H9 (cell line): ENCODE measurements at regions not wholly inside any gene's neighbourhood (a gene's known extent, or its start where the extent isn't known, plus 50 kb on each side); places are given as distances from the start of the nearest gene placed in this dataset.

Experiments used
- DNase-seq: peaks from one replicate; pipeline ENCODE4 v3.0.0-alpha.2; 2017
- H2AFZ ChIP-seq: one replicate; pipeline ENCODE4 v1.6.1; 2013; ENCODE audit warnings: mild to moderate bottlenecking, low read length, control low read depth, moderate library complexity
- H2AK5ac ChIP-seq: 2 replicates; pipeline ENCODE4 v1.6.1; 2013; ENCODE audit warnings: low read length, control low read depth, mixed read lengths; ENCODE audit not compliant: insufficient read length
- H2BK120ac ChIP-seq: one replicate; pipeline ENCODE4 v1.6.1; 2013; ENCODE audit warnings: low read depth, mild to moderate bottlenecking, low read length, control low read depth, inconsistent platforms; ENCODE audit not compliant: poor library complexity, severe bottlenecking
- H2BK12ac ChIP-seq: 2 replicates; pipeline ENCODE4 v1.6.1; 2013; ENCODE audit warnings: low read length, control low read depth, mixed read lengths, low read depth; ENCODE audit not compliant: insufficient read length
- H2BK15ac ChIP-seq: 2 replicates; pipeline ENCODE4 v1.6.1; 2013; ENCODE audit warnings: low read depth, low read length, control low read depth
- H2BK20ac ChIP-seq: one replicate; pipeline ENCODE4 v1.6.1; 2013; ENCODE audit warnings: low read depth, mild to moderate bottlenecking, low read length, control low read depth, inconsistent platforms; ENCODE audit not compliant: poor library complexity, severe bottlenecking
- H2BK5ac ChIP-seq: 2 replicates; pipeline ENCODE4 v1.6.1; 2013; ENCODE audit warnings: low read length, control low read depth, mixed read lengths; ENCODE audit not compliant: insufficient read length
- H3K14ac ChIP-seq: 2 replicates; pipeline ENCODE4 v1.6.1; 2013; ENCODE audit warnings: low read length, control low read depth; ENCODE audit not compliant: insufficient read depth
- H3K18ac ChIP-seq: 2 replicates; pipeline ENCODE4 v1.6.1; 2013; ENCODE audit warnings: low read depth, mild to moderate bottlenecking, mixed read lengths, low read length, control low read depth; ENCODE audit not compliant: insufficient read length
- H3K23ac ChIP-seq: 2 replicates; pipeline ENCODE4 v1.6.1; 2013; ENCODE audit warnings: low read length, control low read depth, mixed read lengths, low read depth; ENCODE audit not compliant: insufficient read length
- H3K23me2 ChIP-seq: 2 replicates; pipeline ENCODE4 v1.6.1; 2013; ENCODE audit warnings: low read depth, mild to moderate bottlenecking, mixed read lengths, low read length, control low read depth; ENCODE audit not compliant: insufficient read length, poor library complexity, severe bottlenecking
- H3K27ac ChIP-seq: 2 replicates; pipeline ENCODE4 v1.5.1; 2013; ENCODE audit warnings: low read length, control low read depth, mixed read lengths, low read depth; ENCODE audit not compliant: insufficient read length
- H3K27me3 ChIP-seq: 2 replicates; pipeline ENCODE4 v1.6.1; 2013; ENCODE audit warnings: low read length, control low read depth, inconsistent platforms; ENCODE audit not compliant: insufficient read depth
- H3K4ac ChIP-seq: 2 replicates; pipeline ENCODE4 v1.6.1; 2013; ENCODE audit warnings: low read depth, mild to moderate bottlenecking, control low read depth, inconsistent platforms, low read length, moderate library complexity
- H3K4me1 ChIP-seq: 2 replicates; pipeline ENCODE4 v1.6.1; 2013; ENCODE audit warnings: low read length, control low read depth, inconsistent platforms; ENCODE audit not compliant: insufficient read depth
- H3K4me2 ChIP-seq: 2 replicates; pipeline ENCODE4 v1.6.1; 2013; ENCODE audit warnings: low read length, control low read depth, mixed read lengths; ENCODE audit not compliant: insufficient read length, insufficient read depth
- H3K56ac ChIP-seq: 2 replicates; pipeline ENCODE4 v1.6.1; 2013; ENCODE audit warnings: low read depth, mild to moderate bottlenecking, mixed read lengths, low read length, control low read depth; ENCODE audit not compliant: insufficient read length
- H3K79me1 ChIP-seq: 2 replicates; pipeline ENCODE4 v1.6.1; 2013; ENCODE audit warnings: low read depth, mild to moderate bottlenecking, moderate library complexity, low read length, control low read depth, inconsistent platforms; ENCODE audit not compliant: insufficient read depth, poor library complexity, severe bottlenecking
- H3K79me2 ChIP-seq: 2 replicates; pipeline ENCODE4 v1.6.1; 2013; ENCODE audit warnings: low read length, control low read depth, inconsistent platforms; ENCODE audit not compliant: insufficient read depth
- H3K9ac ChIP-seq: 2 replicates; pipeline ENCODE4 v1.6.1; 2013; ENCODE audit warnings: low read length, control low read depth, mixed read lengths; ENCODE audit not compliant: insufficient read length; ENCODE audit errors: extremely low read depth
- H3K9me3 ChIP-seq: one replicate; pipeline ENCODE4 v1.6.1; 2013; ENCODE audit warnings: low read depth, low read length, inconsistent platforms; ENCODE audit not compliant: control insufficient read depth
- H3T11ph ChIP-seq: one replicate; pipeline ENCODE4 v1.6.1; 2013; ENCODE audit warnings: mild to moderate bottlenecking, low read length, control low read depth, inconsistent platforms
- H4K20me1 ChIP-seq: one replicate; pipeline ENCODE4 v1.6.1; 2013; ENCODE audit not compliant: control insufficient read depth, insufficient read length, insufficient read depth
- H4K5ac ChIP-seq: 2 replicates; pipeline ENCODE4 v1.6.1; 2013; ENCODE audit warnings: low read depth, mild to moderate bottlenecking, mixed read lengths, low read length, control low read depth; ENCODE audit not compliant: insufficient read length
- H4K8ac ChIP-seq: replicated peaks from 2 replicates; pipeline ENCODE4 v1.6.1; 2013; ENCODE audit warnings: low read length, control low read depth, mixed read lengths, low read depth; ENCODE audit not compliant: insufficient read length
- H4K91ac ChIP-seq: 2 replicates; pipeline ENCODE4 v1.6.1; 2013; ENCODE audit warnings: low read depth, mild to moderate bottlenecking, moderate library complexity, mixed read lengths, low read length, control low read depth; ENCODE audit not compliant: insufficient read length
- H3K27ac Mint-ChIP-seq, 3 experiments: 2 replicates in 2 of 3; 3 replicates in 1 of 3; pipeline ENCODE4 v1.8.0; 2020 to 2021; ENCODE audit warnings: mixed read lengths in 3 of 3, mild to moderate bottlenecking in 1 of 3, moderate library complexity in 1 of 3
- H3K27me3 Mint-ChIP-seq: 2 replicates; pipeline ENCODE4 v1.8.0; 2021; ENCODE audit warnings: low read depth, mild to moderate bottlenecking, moderate library complexity, mixed read lengths
- H3K36me3 Mint-ChIP-seq, 3 experiments: 2 replicates in 2 of 3; 3 replicates in 1 of 3; pipeline ENCODE4 v1.8.0; 2020 to 2021; ENCODE audit warnings: low read depth in 3 of 3, mixed read lengths in 3 of 3; ENCODE audit not compliant: insufficient read depth in 1 of 3
- H3K4me1 Mint-ChIP-seq, 2 experiments: 2 replicates each; pipeline ENCODE4 v1.8.0; 2020; ENCODE audit warnings: mixed read lengths in 2 of 2
- H3K4me3 Mint-ChIP-seq, 2 experiments: 2 replicates in 1 of 2; 3 replicates in 1 of 2; pipeline ENCODE4 v1.8.0; 2020 to 2021; ENCODE audit warnings: mild to moderate bottlenecking in 2 of 2, mixed read lengths in 2 of 2, moderate library complexity in 1 of 2
- H3K9me3 Mint-ChIP-seq, 2 experiments: 2 replicates in 1 of 2; 3 replicates in 1 of 2; pipeline ENCODE4 v1.8.0; 2020; ENCODE audit warnings: mild to moderate bottlenecking in 2 of 2, mixed read lengths in 2 of 2, moderate library complexity in 1 of 2
- WGBS: extraction: QIAGEN DNeasy Blood & Tissue Kit; methylation state at CpG from one replicate; pipeline ENCODE4 v1.1.7; 2013; ENCODE audit warnings: missing lambda C conversion rate, low lambda C conversion rate, mixed read lengths; ENCODE audit not compliant: insufficient read length; ENCODE audit errors: extremely low coverage; 5-methylcytosine and 5-hydroxymethylcytosine counted together
- TF ChIP-seq, protein P1 (sequence below): fragments of 200-600 bp; sonication (generic); conservative IDR thresholded peaks from 3 replicates; pipeline ENCODE4 v1.8.0; 2021; ENCODE audit warnings: antibody characterized with exemption, mild to moderate bottlenecking

DNA sequence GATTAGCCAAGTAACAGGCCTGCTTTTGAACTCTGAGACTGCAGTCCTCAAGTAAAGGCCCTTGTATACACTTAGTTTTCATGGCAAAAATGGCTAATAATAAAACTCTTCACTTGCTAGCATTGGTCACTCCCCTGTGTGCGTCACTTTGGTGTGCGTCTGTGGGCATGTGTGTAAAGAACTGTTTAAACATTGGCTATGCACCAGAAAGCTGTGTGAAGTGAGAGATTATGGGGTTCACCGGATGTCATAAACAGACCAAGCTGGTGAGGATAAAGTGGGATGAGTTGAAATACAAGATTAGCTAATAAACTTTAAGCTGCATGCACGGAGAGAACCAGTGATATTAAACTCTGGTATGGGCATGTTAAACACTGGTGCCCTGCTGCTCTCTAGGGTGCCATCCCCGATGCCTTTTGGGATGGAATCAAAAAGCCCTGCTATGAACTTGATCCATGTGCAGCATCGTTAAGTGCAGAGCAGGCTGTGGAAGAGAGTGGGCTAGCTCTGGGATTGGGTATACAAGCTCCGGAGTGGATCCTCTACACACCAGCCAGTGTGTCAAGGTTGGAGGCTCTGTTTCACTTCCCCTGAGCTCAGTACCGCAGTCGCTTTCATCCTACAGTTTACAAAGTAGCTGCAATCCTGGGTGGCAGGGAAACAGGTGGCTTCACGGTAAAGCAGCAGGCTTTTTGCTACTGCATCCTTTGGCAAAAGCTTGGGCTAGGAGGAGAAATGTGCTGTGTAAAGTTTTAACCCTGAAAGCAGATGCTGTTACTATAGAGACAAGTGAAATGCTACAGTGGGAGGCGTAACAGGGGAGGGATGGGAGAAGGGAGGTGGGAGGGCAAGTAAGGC is 108.3 kb upstream of the SLC4A4 start:
- no peak overlapping the region for H3K4me3 Mint-ChIP-seq
- no peak overlapping the region for H2BK5ac ChIP-seq

More for the DNA sequence above, 108.3 kb upstream of the SLC4A4 start:
- WGBS = no CpG with 5 or more reads among the region's 11 CpGs
- Histone ChIP-seq H3K56ac (no peak overlapping the region), H3K14ac (no peak overlapping the region), H3K9ac (no peak overlapping the region), H3K79me1 (no peaks in the 10 kb centered on the region), H3T11ph (no peak overlapping the region), H2AK5ac (no peak overlapping the region), H4K20me1 (no peaks in the 10 kb centered on the region), H3K27me3 (no peaks in the 10 kb centered on the region), H2BK12ac (no peak overlapping the region), H4K5ac (no peak overlapping the region), H3K4me1 (no peaks in the 10 kb centered on the region), H3K79me2 (no peaks in the 10 kb centered on the region), H4K91ac (no peak overlapping the region), H3K4ac (no peak overlapping the region), H3K23ac (no peak overlapping the region), H3K27ac (no peak overlapping the region), H3K4me2 (no peak overlapping the region), H2AFZ (no peak overlapping the region), H2BK15ac (no peak overlapping the region), H3K23me2 (no peaks in the 10 kb centered on the region), H3K18ac (no peak overlapping the region), H2BK20ac (no peak overlapping the region), H4K8ac (no peak overlapping the region), H3K9me3 (no peaks in the 10 kb centered on the region), H2BK120ac (no peak overlapping the region)
- Mint-ChIP-seq H3K4me1 (peaks cover 23 to 26% of the 10 kb centered on the region in 2 experiments), H3K9me3 (no peaks in the 10 kb centered on the region), H3K36me3 (no peaks in the 10 kb centered on the region; a peak in 1 of 7 replicates), H3K27me3 (no peaks in the 10 kb centered on the region), H3K27ac (no peak overlapping the region)
- TF ChIP-seq, protein P1, sequence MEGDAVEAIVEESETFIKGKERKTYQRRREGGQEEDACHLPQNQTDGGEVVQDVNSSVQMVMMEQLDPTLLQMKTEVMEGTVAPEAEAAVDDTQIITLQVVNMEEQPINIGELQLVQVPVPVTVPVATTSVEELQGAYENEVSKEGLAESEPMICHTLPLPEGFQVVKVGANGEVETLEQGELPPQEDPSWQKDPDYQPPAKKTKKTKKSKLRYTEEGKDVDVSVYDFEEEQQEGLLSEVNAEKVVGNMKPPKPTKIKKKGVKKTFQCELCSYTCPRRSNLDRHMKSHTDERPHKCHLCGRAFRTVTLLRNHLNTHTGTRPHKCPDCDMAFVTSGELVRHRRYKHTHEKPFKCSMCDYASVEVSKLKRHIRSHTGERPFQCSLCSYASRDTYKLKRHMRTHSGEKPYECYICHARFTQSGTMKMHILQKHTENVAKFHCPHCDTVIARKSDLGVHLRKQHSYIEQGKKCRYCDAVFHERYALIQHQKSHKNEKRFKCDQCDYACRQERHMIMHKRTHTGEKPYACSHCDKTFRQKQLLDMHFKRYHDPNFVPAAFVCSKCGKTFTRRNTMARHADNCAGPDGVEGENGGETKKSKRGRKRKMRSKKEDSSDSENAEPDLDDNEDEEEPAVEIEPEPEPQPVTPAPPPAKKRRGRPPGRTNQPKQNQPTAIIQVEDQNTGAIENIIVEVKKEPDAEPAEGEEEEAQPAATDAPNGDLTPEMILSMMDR = no peak
- no peak for DNase-seq
